ENCODE measurements at regions not wholly inside any gene's neighbourhood (a gene's known extent, or its start where the extent isn't known, plus 50 kb on each side); places are given as distances from the start of the nearest gene placed in this dataset.

GRCh38 chr16:87248714-87249113, 68.5 kb downstream of the C16orf95 start:
- Histone ChIP-seq H3K9me3 (ENCODE audit: control insufficient read depth, low read length) (no peaks in the 10 kb centered on the region), H3K4me1 (ENCODE audit: control insufficient read depth, insufficient read depth, low read length) (peaks cover 10% of the 10 kb centered on the region), H3K36me3 (ENCODE audit: control insufficient read depth, insufficient read depth, low read length) (no peaks in the 10 kb centered on the region), H3K27ac (ENCODE audit: insufficient read depth, low read depth, low read length, poor library complexity, severe bottlenecking) (no peak overlapping the region), H3K27me3 (ENCODE audit: control insufficient read depth, insufficient read depth, low read length, poor library complexity, severe bottlenecking) (no peaks in the 10 kb centered on the region), H3K4me3 (ENCODE audit: insufficient read depth, low read depth, low read length) (no peak overlapping the region)
- WGBS, 2 experiments, result 86 to 93% methylated on average over 2 to 3 of the region's 3 CpGs

- Histone ChIP-seq H3K4me3 (ENCODE audit: insufficient read depth, low read depth, low read length) (no peak overlapping the region), H3K4me1 (ENCODE audit: control insufficient read depth, insufficient read depth, low read length) (peaks cover 10% of the 10 kb centered on the region), H3K9me3 (ENCODE audit: control insufficient read depth, low read length) (no peaks in the 10 kb centered on the region), H3K27ac (ENCODE audit: insufficient read depth, low read depth, low read length, poor library complexity, severe bottlenecking) (no peak overlapping the region), H3K36me3 (ENCODE audit: control insufficient read depth, insufficient read depth, low read length) (no peaks in the 10 kb centered on the region), H3K27me3 (ENCODE audit: control insufficient read depth, insufficient read depth, low read length, poor library complexity, severe bottlenecking) (no peaks in the 10 kb centered on the region)
- WGBS, 2 experiments, result 89 to 92% methylated on average over 10 of the region's 10 CpGs
Observed at GRCh38 chr16:87249425-87249824, 67.8 kb downstream of the C16orf95 start.

GRCh38 chr16:87250431-87250960, 66.7 kb downstream of the C16orf95 start:
- Histone ChIP-seq H3K9me3 (ENCODE audit: control insufficient read depth, low read length) (no peaks in the 10 kb centered on the region), H3K27me3 (ENCODE audit: control insufficient read depth, insufficient read depth, low read length, poor library complexity, severe bottlenecking) (no peaks in the 10 kb centered on the region), H3K4me1 (ENCODE audit: control insufficient read depth, insufficient read depth, low read length) (peaks cover 1% of the 10 kb centered on the region), H3K36me3 (ENCODE audit: control insufficient read depth, insufficient read depth, low read length) (no peaks in the 10 kb centered on the region), H3K27ac (ENCODE audit: insufficient read depth, low read depth, low read length, poor library complexity, severe bottlenecking) (no peak overlapping the region), H3K4me3 (ENCODE audit: insufficient read depth, low read depth, low read length) (no peak overlapping the region)
- 96 to 98% methylated on average over 2 of the region's 2 CpGs for WGBS, 2 experiments

GRCh38 chr16:87252269-87252970, 64.8 kb downstream of the C16orf95 start:
- H3K9me3 ChIP-seq (ENCODE audit: control insufficient read depth, low read length), result no peaks in the 10 kb centered on the region
- H3K4me3 ChIP-seq (ENCODE audit: insufficient read depth, low read depth, low read length), result no peak overlapping the region
- WGBS, 2 experiments, result 85 to 86% methylated on average over 12 of the region's 12 CpGs
- no peaks in the 10 kb centered on the region for H3K27me3 ChIP-seq (ENCODE audit: control insufficient read depth, insufficient read depth, low read length, poor library complexity, severe bottlenecking)
- no peaks in the 10 kb centered on the region for H3K36me3 ChIP-seq (ENCODE audit: control insufficient read depth, insufficient read depth, low read length)
- no peak overlapping the region for H3K27ac ChIP-seq (ENCODE audit: insufficient read depth, low read depth, low read length, poor library complexity, severe bottlenecking)
- H3K4me1 ChIP-seq (ENCODE audit: control insufficient read depth, insufficient read depth, low read length), result no peaks in the 10 kb centered on the region
